H1 (cell line): ENCODE measurements at regions not wholly inside any gene's neighbourhood (a gene's known extent, or its start where the extent isn't known, plus 50 kb on each side); places are given as distances from the start of the nearest gene placed in this dataset.

Source experiments
- ATF2 ChIP-seq: IDR thresholded peaks from 2 replicates; pipeline ENCODE4 v1.6.1; 2012; ENCODE audit warnings: low read length, inconsistent platforms
- CEBPB ChIP-seq: IDR thresholded peaks from 2 replicates; pipeline ENCODE4 v1.6.1; 2012; ENCODE audit warnings: low read depth, low read length
- CHD7 ChIP-seq: fragments of 300-600 bp; sonication (generic); IDR thresholded peaks from 2 replicates; pipeline ENCODE4 v1.7.1; 2012; ENCODE audit warnings: low read length, moderate library complexity, mild to moderate bottlenecking, inconsistent platforms; ENCODE audit not compliant: insufficient replicate concordance
- GABPA ChIP-seq: IDR thresholded peaks from 2 replicates; pipeline ENCODE4 v1.6.1; 2011; ENCODE audit warnings: mild to moderate bottlenecking, low read length, moderate library complexity, borderline replicate concordance; ENCODE audit not compliant: insufficient read depth
- RNF2 ChIP-seq: fragments of 200-900, 300-1000 bp; sonication (generic); IDR thresholded peaks from 2 replicates; pipeline ENCODE4 v1.7.1; 2016; ENCODE audit warnings: borderline replicate concordance, low read depth, mild to moderate bottlenecking, antibody characterized with exemption, low read length; ENCODE audit not compliant: poor library complexity, severe bottlenecking; ENCODE audit errors: missing control alignments
- RXRA ChIP-seq: IDR thresholded peaks from 2 replicates; pipeline ENCODE4 v1.6.1; 2011; ENCODE audit warnings: low read depth, mild to moderate bottlenecking, low read length, moderate library complexity; ENCODE audit not compliant: insufficient read depth
- SAP30 ChIP-seq: fragments of 300-600 bp; sonication (generic); IDR thresholded peaks from 2 replicates; pipeline ENCODE4 v1.7.1; 2012; ENCODE audit warnings: low read length, moderate library complexity, mild to moderate bottlenecking, inconsistent platforms; ENCODE audit not compliant: insufficient read depth, insufficient replicate concordance
- SUZ12 ChIP-seq: fragments of 200-600 bp; sonication (generic); IDR thresholded peaks from 2 replicates; pipeline ENCODE4 v1.6.1; 2012; ENCODE audit warnings: mild to moderate bottlenecking, inconsistent platforms, low read length, moderate library complexity, mixed read lengths
- TAF1 ChIP-seq: IDR thresholded peaks from 2 replicates; pipeline ENCODE4 v1.6.1; 2011; ENCODE audit warnings: mild to moderate bottlenecking, low read depth, low read length
- TBP ChIP-seq: IDR thresholded peaks from 2 replicates; pipeline ENCODE4 v1.6.1; 2011; ENCODE audit warnings: low read depth, low read length, improper control_type of control experiment

- TF ChIP-seq CHD7 (no peak), SUZ12 (no peak), RXRA (no peak), TBP (no peak), CEBPB (no peak), SAP30 (no peak), RNF2 (no peak), TAF1 (no peak), ATF2 (no peak), GABPA (no peak)
Observed at GRCh38 chrX:18102006-18102405, 118.7 kb downstream of the BEND2 start (continued).
